HEK293 (cell line): ENCODE measurements at regions not wholly inside any gene's neighbourhood (a gene's known extent, or its start where the extent isn't known, plus 50 kb on each side); places are given as distances from the start of the nearest gene placed in this dataset.

Experiments used
- SCRT1 ChIP-seq: fragments of 450-650 bp; formaldehyde crosslinking; IDR thresholded peaks from 2 replicates; pipeline ENCODE4 v1.5.1; 2016; ENCODE audit warnings: missing biosample characterization, missing genetic modification characterization, borderline replicate concordance
- ZNF521 ChIP-seq: fragments of 450-650 bp; formaldehyde crosslinking; IDR thresholded peaks from 2 replicates; pipeline ENCODE4 v1.5.1; 2017; ENCODE audit warnings: missing biosample characterization, mild to moderate bottlenecking, missing genetic modification characterization
- ZNF843 ChIP-seq: fragments of 450-650 bp; formaldehyde crosslinking; IDR thresholded peaks from 2 replicates; pipeline ENCODE4 v1.5.1; 2016; ENCODE audit warnings: missing biosample characterization, missing genetic modification characterization
- TF ChIP-seq, protein P1 (sequence below): fragments of 450-650 bp; formaldehyde crosslinking; IDR thresholded peaks from 2 replicates; pipeline ENCODE4 v1.5.1; 2016; ENCODE audit warnings: missing biosample characterization, missing genetic modification characterization

- TF ChIP-seq, protein P1, sequence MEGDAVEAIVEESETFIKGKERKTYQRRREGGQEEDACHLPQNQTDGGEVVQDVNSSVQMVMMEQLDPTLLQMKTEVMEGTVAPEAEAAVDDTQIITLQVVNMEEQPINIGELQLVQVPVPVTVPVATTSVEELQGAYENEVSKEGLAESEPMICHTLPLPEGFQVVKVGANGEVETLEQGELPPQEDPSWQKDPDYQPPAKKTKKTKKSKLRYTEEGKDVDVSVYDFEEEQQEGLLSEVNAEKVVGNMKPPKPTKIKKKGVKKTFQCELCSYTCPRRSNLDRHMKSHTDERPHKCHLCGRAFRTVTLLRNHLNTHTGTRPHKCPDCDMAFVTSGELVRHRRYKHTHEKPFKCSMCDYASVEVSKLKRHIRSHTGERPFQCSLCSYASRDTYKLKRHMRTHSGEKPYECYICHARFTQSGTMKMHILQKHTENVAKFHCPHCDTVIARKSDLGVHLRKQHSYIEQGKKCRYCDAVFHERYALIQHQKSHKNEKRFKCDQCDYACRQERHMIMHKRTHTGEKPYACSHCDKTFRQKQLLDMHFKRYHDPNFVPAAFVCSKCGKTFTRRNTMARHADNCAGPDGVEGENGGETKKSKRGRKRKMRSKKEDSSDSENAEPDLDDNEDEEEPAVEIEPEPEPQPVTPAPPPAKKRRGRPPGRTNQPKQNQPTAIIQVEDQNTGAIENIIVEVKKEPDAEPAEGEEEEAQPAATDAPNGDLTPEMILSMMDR (tag by site-specific recombination) = 0 out of 2 replicates have a peak, but pooled peaks have one; percentile 9
- TF ChIP-seq ZNF843 (tag by site-specific recombination) (peak; percentile 58; the same call in 1 of the 2 replicates), ZNF521 (no peak), SCRT1 (tag by site-specific recombination) (no peak)
These were observed 63.7 kb downstream of the GPX5 start for GRCh38 chr6:28589234-28589956.
